ENCODE measurements at regions not wholly inside any gene's neighbourhood (a gene's known extent, or its start where the extent isn't known, plus 50 kb on each side); places are given as distances from the start of the nearest gene placed in this dataset.

- no peak for TF ChIP-seq CTCF (IDR thresholded peaks at IDR 0.05; ENCODE audit: low read depth, low read length, poor library complexity, severe bottlenecking)
- no peak for TF ChIP-seq EZH2phosphoT487 (IDR thresholded peaks at IDR 0.05; ENCODE audit: borderline replicate concordance, low read length)
Observed at GRCh38 chr2:18924386-18924785, 335.0 kb upstream of the NT5C1B start.

All from DOHH2 (cell line).